Trophoblast cell (in vitro differentiated cells and primary cell): ENCODE measurements at regions not wholly inside any gene's neighbourhood (a gene's known extent, or its start where the extent isn't known, plus 50 kb on each side); places are given as distances from the start of the nearest gene placed in this dataset.

Experiments used
- DNase-seq, 2 donors: peaks; one replicate each; pipeline ENCODE4 v3.0.0-alpha.2; 2016
- H2AFZ ChIP-seq: 2 replicates; pipeline ENCODE4 v1.6.1; 2013; ENCODE audit warnings: low read length, moderate library complexity, mild to moderate bottlenecking; ENCODE audit not compliant: insufficient read depth, poor library complexity
- H2AK5ac ChIP-seq: 2 replicates; pipeline ENCODE4 v1.6.1; 2013; ENCODE audit warnings: mild to moderate bottlenecking, low read length
- H2BK120ac ChIP-seq: 2 replicates; pipeline ENCODE4 v1.6.1; 2013; ENCODE audit warnings: low read length, mild to moderate bottlenecking, moderate library complexity; ENCODE audit not compliant: insufficient read depth, poor library complexity
- H2BK12ac ChIP-seq: 2 replicates; pipeline ENCODE4 v1.6.1; 2013; ENCODE audit warnings: mild to moderate bottlenecking, low read length, moderate library complexity
- H2BK5ac ChIP-seq: 2 replicates; pipeline ENCODE4 v1.6.1; 2013; ENCODE audit warnings: low read length, low read depth, moderate library complexity, mild to moderate bottlenecking; ENCODE audit not compliant: poor library complexity
- H3K14ac ChIP-seq: 2 replicates; pipeline ENCODE4 v1.6.1; 2013; ENCODE audit warnings: mild to moderate bottlenecking, low read length
- H3K18ac ChIP-seq: 2 replicates; pipeline ENCODE4 v1.6.1; 2013; ENCODE audit warnings: mild to moderate bottlenecking, low read length
- H3K23ac ChIP-seq: 2 replicates; pipeline ENCODE4 v1.6.1; 2013; ENCODE audit warnings: low read length
- H3K27ac ChIP-seq: 2 replicates; pipeline ENCODE4 v1.5.1; 2013; ENCODE audit warnings: low read depth, mild to moderate bottlenecking, inconsistent platforms, low read length, moderate library complexity
- H3K27me3 ChIP-seq: 2 replicates; pipeline ENCODE4 v1.6.1; 2013; ENCODE audit warnings: inconsistent platforms, mild to moderate bottlenecking, low read length, moderate library complexity; ENCODE audit not compliant: insufficient read depth
- H3K36me3 ChIP-seq, 2 experiments: 1 replicate in 1 of 2; 2 replicates in 1 of 2; pipeline ENCODE4 v1.6.1; 2013; ENCODE audit warnings: low read length in 2 of 2, mild to moderate bottlenecking in 2 of 2, moderate library complexity in 1 of 2; ENCODE audit not compliant: insufficient read depth in 2 of 2, control insufficient read depth in 1 of 2
- H3K4ac ChIP-seq: 2 replicates; pipeline ENCODE4 v1.6.1; 2013; ENCODE audit warnings: low read depth, mild to moderate bottlenecking, low read length, moderate library complexity
- H3K4me1 ChIP-seq, 2 experiments: 1 replicate in 1 of 2; 2 replicates in 1 of 2; pipeline ENCODE4 v1.6.1; 2013; ENCODE audit warnings: low read length in 2 of 2, mild to moderate bottlenecking in 2 of 2, moderate library complexity in 1 of 2; ENCODE audit not compliant: insufficient read depth in 2 of 2, control insufficient read depth in 1 of 2
- H3K4me2 ChIP-seq: 2 replicates; pipeline ENCODE4 v1.6.1; 2013; ENCODE audit warnings: inconsistent platforms, mild to moderate bottlenecking, low read length, moderate library complexity
- H3K4me3 ChIP-seq: 2 replicates; pipeline ENCODE4 v1.5.1; 2013; ENCODE audit warnings: mild to moderate bottlenecking, low read depth, low read length, inconsistent platforms
- H3K79me1 ChIP-seq: one replicate; pipeline ENCODE4 v1.6.1; 2013; ENCODE audit warnings: low read length
- H3K79me2 ChIP-seq: 2 replicates; pipeline ENCODE4 v1.6.1; 2013; ENCODE audit warnings: low read length, mild to moderate bottlenecking; ENCODE audit not compliant: control insufficient read depth, insufficient read depth, poor library complexity
- H3K9ac ChIP-seq: 2 replicates; pipeline ENCODE4 v1.6.1; 2013; ENCODE audit warnings: mild to moderate bottlenecking, low read length
- H3K9me3 ChIP-seq: 2 replicates; pipeline ENCODE4 v1.6.1; 2013; ENCODE audit warnings: low read depth, mild to moderate bottlenecking, control low read depth, inconsistent platforms, low read length; ENCODE audit not compliant: insufficient read depth
- H4K12ac ChIP-seq: 2 replicates; pipeline ENCODE4 v1.6.1; 2013; ENCODE audit warnings: low read depth, mild to moderate bottlenecking, low read length, moderate library complexity
- H4K8ac ChIP-seq: 2 replicates; pipeline ENCODE4 v1.6.1; 2013; ENCODE audit warnings: low read depth, mild to moderate bottlenecking, low read length, moderate library complexity
- H4K91ac ChIP-seq: one replicate; pipeline ENCODE4 v1.6.1; 2013; ENCODE audit warnings: low read depth, mild to moderate bottlenecking, low read length, moderate library complexity
- WGBS: extraction: QIAGEN DNeasy Blood & Tissue Kit; methylation state at CpG from one replicate; pipeline ENCODE4 v1.1.7; 2013; ENCODE audit warnings: missing lambda C conversion rate; ENCODE audit not compliant: insufficient read length, insufficient coverage; ENCODE audit errors: extremely low coverage; 5-methylcytosine and 5-hydroxymethylcytosine counted together

- H3K27ac ChIP-seq = no peak overlapping the region
- H3K27me3 ChIP-seq = no peaks in the 10 kb centered on the region
- no peak overlapping the region for H3K23ac ChIP-seq
- no peaks in the 10 kb centered on the region for H3K79me1 ChIP-seq
- no peak overlapping the region for H4K8ac ChIP-seq
- H3K14ac ChIP-seq = no peak overlapping the region
- H3K9ac ChIP-seq = no peak overlapping the region
- H2BK120ac ChIP-seq = no peak overlapping the region
- no peak overlapping the region for H3K4me2 ChIP-seq
- H4K12ac ChIP-seq = no peak overlapping the region
- no peaks in the 10 kb centered on the region for H3K4me1 ChIP-seq
- no peak overlapping the region for H2BK12ac ChIP-seq
- WGBS = no CpG with 5 or more reads among the region's 17 CpGs
- H3K18ac ChIP-seq = no peak overlapping the region
- H3K9me3 ChIP-seq = no peaks in the 10 kb centered on the region
- no peak overlapping the region for H2AK5ac ChIP-seq
- H3K4ac ChIP-seq = no peak overlapping the region
- no peak for DNase-seq
- H3K36me3 ChIP-seq = no peaks in the 10 kb centered on the region
- H2AFZ ChIP-seq = no peak overlapping the region
- no peak overlapping the region for H4K91ac ChIP-seq
- no peak overlapping the region for H2BK5ac ChIP-seq
- H3K79me2 ChIP-seq = no peaks in the 10 kb centered on the region
- H3K4me3 ChIP-seq = no peak overlapping the region
Observed at GRCh38 chr12:124241776-124242528, 52.9 kb upstream of the RFLNA start.

- H3K4ac ChIP-seq = no peak overlapping the region
- no peaks in the 10 kb centered on the region for H3K27me3 ChIP-seq
- H3K36me3 ChIP-seq = no peaks in the 10 kb centered on the region
- no peak overlapping the region for H3K23ac ChIP-seq
- no peak overlapping the region for H2AFZ ChIP-seq
- no peak overlapping the region for H4K91ac ChIP-seq
- no peak overlapping the region for H4K8ac ChIP-seq
- no peak overlapping the region for H3K27ac ChIP-seq
- H3K4me3 ChIP-seq = no peak overlapping the region
- H2BK120ac ChIP-seq = no peak overlapping the region
- no peak for DNase-seq
- H3K79me1 ChIP-seq = no peaks in the 10 kb centered on the region
- no peak overlapping the region for H2BK12ac ChIP-seq
- no peak overlapping the region for H4K12ac ChIP-seq
- H3K4me2 ChIP-seq = no peak overlapping the region
- no peak overlapping the region for H3K9ac ChIP-seq
- no CpG with 5 or more reads among the region's 9 CpGs for WGBS
- H3K4me1 ChIP-seq = no peaks in the 10 kb centered on the region
- no peak overlapping the region for H2AK5ac ChIP-seq
- no peaks in the 10 kb centered on the region for H3K79me2 ChIP-seq
- no peak overlapping the region for H2BK5ac ChIP-seq
- no peak overlapping the region for H3K14ac ChIP-seq
- H3K9me3 ChIP-seq = no peaks in the 10 kb centered on the region
- H3K18ac ChIP-seq = no peak overlapping the region
Observed at GRCh38 chr12:124242529-124243065, 52.3 kb upstream of the RFLNA start.

- Histone ChIP-seq H3K9me3 (no peaks in the 10 kb centered on the region), H3K36me3 (no peaks in the 10 kb centered on the region), H3K9ac (no peak overlapping the region), H3K27me3 (no peaks in the 10 kb centered on the region), H4K12ac (no peak overlapping the region), H4K91ac (no peak overlapping the region), H3K4me1 (no peaks in the 10 kb centered on the region), H2BK12ac (no peak overlapping the region), H2BK120ac (no peak overlapping the region), H3K23ac (no peak overlapping the region), H3K4me3 (no peak overlapping the region), H3K14ac (no peak overlapping the region), H3K79me1 (no peaks in the 10 kb centered on the region), H2AK5ac (no peak overlapping the region), H4K8ac (no peak overlapping the region), H3K18ac (no peak overlapping the region), H3K79me2 (no peaks in the 10 kb centered on the region), H2AFZ (no peak overlapping the region), H3K27ac (no peak overlapping the region), H3K4me2 (no peak overlapping the region), H3K4ac (no peak overlapping the region), H2BK5ac (no peak overlapping the region)
- no CpG with 5 or more reads among the region's 4 CpGs for WGBS
- DNase-seq = no peak
Observed at GRCh38 chr12:124243936-124244335, 51.0 kb upstream of the RFLNA start.
